ENCODE measurements at regions not wholly inside any gene's neighbourhood (a gene's known extent, or its start where the extent isn't known, plus 50 kb on each side); places are given as distances from the start of the nearest gene placed in this dataset.
"Not testable (repeated sequence)": the region's sequence is repeated elsewhere in the genome, so short reads cannot be mapped to it uniquely, and the experiment has no call there.

GRCh38 chr6:40848868-40849514, 190.0 kb downstream of the UNC5CL start:
- in situ Hi-C loops (cut with MboI; ENCODE audit: low sequenced_read_pairs): no loop called here

GRCh38 chr6:40848038-40848437, 191.0 kb downstream of the UNC5CL start:
- in situ Hi-C loops (cut with MboI; ENCODE audit: low sequenced_read_pairs): no loop called here
- Histone ChIP-seq H3K36me3 (replicated peaks) (no peaks in the 10 kb centered on the region), H3K4me1 (no peaks in the 10 kb centered on the region), H3K9me3 (no peaks in the 10 kb centered on the region), H3K4me3 (no peak overlapping the region), H3K27me3 (ENCODE audit: low read depth) (peaks cover 2% of the 10 kb centered on the region; the same call in 1 of the 2 replicates)
- DNase-seq (ENCODE audit: low spot score in 2 of 2): no peak

More at GRCh38 chr6:40848868-40849514, 190.0 kb downstream of the UNC5CL start:
- H3K36me3 ChIP-seq (replicated peaks): no peaks in the 10 kb centered on the region
- H3K9me3 ChIP-seq: no peaks in the 10 kb centered on the region
- H3K4me1 ChIP-seq: no peaks in the 10 kb centered on the region
- no peak overlapping the region for H3K4me3 ChIP-seq
- DNase-seq (ENCODE audit: low spot score in 2 of 2): no peak
- no peaks in the 10 kb centered on the region for H3K27me3 ChIP-seq (ENCODE audit: low read depth)

- no peaks in the 10 kb centered on the region for H3K9me3 ChIP-seq
- in situ Hi-C loops (cut with MboI; ENCODE audit: low sequenced_read_pairs): no loop called here
- H3K4me1 ChIP-seq: no peaks in the 10 kb centered on the region
- DNase-seq (ENCODE audit: low spot score in 2 of 2): peak in 1 of 2 experiments; percentile 62
- peaks cover 2% of the 10 kb centered on the region; the same call in 1 of the 2 replicates for H3K27me3 ChIP-seq (ENCODE audit: low read depth)
- no peak overlapping the region for H3K4me3 ChIP-seq
- no peaks in the 10 kb centered on the region for H3K36me3 ChIP-seq (replicated peaks)
Observed at GRCh38 chr6:40845553-40845952, 193.5 kb downstream of the UNC5CL start.

- in situ Hi-C loops (cut with MboI; ENCODE audit: low sequenced_read_pairs): no loop called here
- H3K36me3 ChIP-seq (replicated peaks): no peaks in the 10 kb centered on the region
- peaks cover 3% of the 10 kb centered on the region for H3K27me3 ChIP-seq (ENCODE audit: low read depth)
- H3K9me3 ChIP-seq: no peaks in the 10 kb centered on the region
- H3K4me3 ChIP-seq: no peak overlapping the region
- no peaks in the 10 kb centered on the region for H3K4me1 ChIP-seq
- DNase-seq (ENCODE audit: low spot score in 2 of 2): no peak
Observed at GRCh38 chr6:40844246-40844645, 194.8 kb downstream of the UNC5CL start.

- no peak for DNase-seq (ENCODE audit: low spot score in 2 of 2)
- in situ Hi-C loops (cut with MboI; ENCODE audit: low sequenced_read_pairs): no loop called here
- Histone ChIP-seq H3K36me3 (replicated peaks) (no peaks in the 10 kb centered on the region), H3K9me3 (no peaks in the 10 kb centered on the region), H3K4me1 (no peaks in the 10 kb centered on the region), H3K4me3 (no peak overlapping the region), H3K27me3 (ENCODE audit: low read depth) (peaks cover 7% of the 10 kb centered on the region)
Observed at GRCh38 chr6:40841721-40842120, 197.3 kb downstream of the UNC5CL start.

GRCh38 chr6:40832691-40833090, 206.3 kb downstream of the UNC5CL start:
- in situ Hi-C loops (cut with MboI; ENCODE audit: low sequenced_read_pairs): no loop called here
- no peak overlapping the region for H3K4me3 ChIP-seq
- H3K36me3 ChIP-seq (replicated peaks): no peaks in the 10 kb centered on the region
- peaks cover 5% of the 10 kb centered on the region for H3K27me3 ChIP-seq (ENCODE audit: low read depth)
- H3K4me1 ChIP-seq: no peaks in the 10 kb centered on the region
- no peak for DNase-seq (ENCODE audit: low spot score in 2 of 2)
- H3K9me3 ChIP-seq: no peaks in the 10 kb centered on the region

- Histone ChIP-seq H3K4me1 (no peaks in the 10 kb centered on the region), H3K36me3 (replicated peaks) (no peaks in the 10 kb centered on the region), H3K4me3 (no peak overlapping the region), H3K9me3 (no peaks in the 10 kb centered on the region), H3K27me3 (ENCODE audit: low read depth) (peaks cover 6% of the 10 kb centered on the region)
- no peak for DNase-seq (ENCODE audit: low spot score in 2 of 2)
- in situ Hi-C loops (cut with MboI; ENCODE audit: low sequenced_read_pairs): no loop called here
Observed at GRCh38 chr6:40831381-40831780, 207.6 kb downstream of the UNC5CL start.

- no peaks in the 10 kb centered on the region for H3K9me3 ChIP-seq
- no peaks in the 10 kb centered on the region for H3K4me1 ChIP-seq
- peaks cover 4% of the 10 kb centered on the region; the same call in 1 of the 2 replicates for H3K27me3 ChIP-seq (ENCODE audit: low read depth)
- in situ Hi-C loops (cut with MboI; ENCODE audit: low sequenced_read_pairs): no loop called here
- no peak overlapping the region for H3K4me3 ChIP-seq
- no peaks in the 10 kb centered on the region for H3K36me3 ChIP-seq (replicated peaks)
- no peak for DNase-seq (ENCODE audit: low spot score in 2 of 2)
Observed at GRCh38 chr6:40825102-40825501, 213.9 kb downstream of the UNC5CL start.

- H3K27me3 ChIP-seq (ENCODE audit: low read depth); H3K4me3 ChIP-seq; H3K4me1 ChIP-seq; H3K36me3 ChIP-seq (replicated peaks); in situ Hi-C loops (cut with MboI; ENCODE audit: low sequenced_read_pairs); H3K9me3 ChIP-seq: not testable (repeated sequence)
- peak; percentile 8 to 65 for DNase-seq (ENCODE audit: low spot score in 2 of 2)
Observed at GRCh38 chr6:40823917-40824891, 214.8 kb downstream of the UNC5CL start.

- Histone ChIP-seq H3K27me3 (ENCODE audit: low read depth) (peaks cover under 1% of the 10 kb centered on the region; the same call in 1 of the 2 replicates), H3K4me1 (no peaks in the 10 kb centered on the region), H3K9me3 (no peaks in the 10 kb centered on the region), H3K36me3 (replicated peaks) (no peaks in the 10 kb centered on the region), H3K4me3 (no peak overlapping the region)
- no peak for DNase-seq (ENCODE audit: low spot score in 2 of 2)
- in situ Hi-C loops (cut with MboI; ENCODE audit: low sequenced_read_pairs): no loop called here
Observed at GRCh38 chr6:40822619-40823018, 216.4 kb downstream of the UNC5CL start.

GRCh38 chr6:40819182-40819834, 219.7 kb downstream of the UNC5CL start:
- no peak for DNase-seq (ENCODE audit: low spot score in 2 of 2)
- no peaks in the 10 kb centered on the region for H3K9me3 ChIP-seq
- no peaks in the 10 kb centered on the region for H3K27me3 ChIP-seq (ENCODE audit: low read depth)
- in situ Hi-C loops (cut with MboI; ENCODE audit: low sequenced_read_pairs): no loop called here
- no peaks in the 10 kb centered on the region for H3K36me3 ChIP-seq (replicated peaks)
- no peak overlapping the region for H3K4me3 ChIP-seq
- H3K4me1 ChIP-seq: no peaks in the 10 kb centered on the region

- in situ Hi-C loops (cut with MboI; ENCODE audit: low sequenced_read_pairs): no loop called here
- Histone ChIP-seq H3K36me3 (replicated peaks) (no peaks in the 10 kb centered on the region), H3K4me3 (no peak overlapping the region), H3K4me1 (no peaks in the 10 kb centered on the region), H3K9me3 (no peaks in the 10 kb centered on the region), H3K27me3 (ENCODE audit: low read depth) (no peaks in the 10 kb centered on the region)
- DNase-seq (ENCODE audit: low spot score in 2 of 2): no peak
Observed at GRCh38 chr6:40817369-40817768, 221.7 kb downstream of the UNC5CL start.

- in situ Hi-C loops (cut with MboI; ENCODE audit: low sequenced_read_pairs): no loop called here
- H3K4me3 ChIP-seq: no peak overlapping the region
- no peaks in the 10 kb centered on the region for H3K27me3 ChIP-seq (ENCODE audit: low read depth)
- H3K36me3 ChIP-seq (replicated peaks): no peaks in the 10 kb centered on the region
- no peaks in the 10 kb centered on the region for H3K4me1 ChIP-seq
- H3K9me3 ChIP-seq: no peaks in the 10 kb centered on the region
- DNase-seq (ENCODE audit: low spot score in 2 of 2): no peak
Observed at GRCh38 chr6:40816601-40817000, 222.4 kb downstream of the UNC5CL start.

- H3K4me3 ChIP-seq: no peak overlapping the region
- no peaks in the 10 kb centered on the region for H3K27me3 ChIP-seq (ENCODE audit: low read depth)
- no peak for DNase-seq (ENCODE audit: low spot score in 2 of 2)
- H3K36me3 ChIP-seq (replicated peaks): no peaks in the 10 kb centered on the region
- no peaks in the 10 kb centered on the region for H3K4me1 ChIP-seq
- in situ Hi-C loops (cut with MboI; ENCODE audit: low sequenced_read_pairs): no loop called here
- H3K9me3 ChIP-seq: no peaks in the 10 kb centered on the region
Observed at GRCh38 chr6:40815731-40816130, 223.3 kb downstream of the UNC5CL start.
